Effector CD4-positive, alpha-beta T cell (primary cell): ENCODE measurements at regions not wholly inside any gene's neighbourhood (a gene's known extent, or its start where the extent isn't known, plus 50 kb on each side); places are given as distances from the start of the nearest gene placed in this dataset.
"Not testable (repeated sequence)": the region's sequence is repeated elsewhere in the genome, so short reads cannot be mapped to it uniquely, and the experiment has no call there.

Source experiments
- DNase-seq: peaks from one replicate; pipeline ENCODE4 v3.0.0-alpha.2; 2020

- no peak for DNase-seq
Observed at GRCh38 chr3:106276755-106277612, 408.2 kb upstream of the CBLB start.

DNA sequence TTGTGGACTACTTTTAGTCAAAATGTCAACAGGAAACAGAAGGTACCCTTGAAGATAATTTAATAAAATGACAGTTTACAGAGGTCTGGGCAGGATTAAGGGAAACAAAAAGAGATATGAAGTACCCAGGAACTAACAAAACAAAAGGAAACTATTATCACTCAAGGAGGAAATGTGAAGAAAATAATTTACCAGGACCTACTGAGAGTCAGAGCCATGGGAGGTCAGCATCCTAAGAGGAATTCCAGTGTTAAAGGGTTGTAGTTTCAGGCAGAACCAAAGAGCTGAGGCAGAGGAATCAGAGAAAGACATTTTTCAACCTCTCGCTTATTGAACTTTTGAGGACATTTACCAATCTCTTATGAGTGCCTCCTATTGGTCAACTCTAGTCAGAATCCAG lies 408.9 kb upstream of the CBLB start:
- DNase-seq, result no peak

DNA sequence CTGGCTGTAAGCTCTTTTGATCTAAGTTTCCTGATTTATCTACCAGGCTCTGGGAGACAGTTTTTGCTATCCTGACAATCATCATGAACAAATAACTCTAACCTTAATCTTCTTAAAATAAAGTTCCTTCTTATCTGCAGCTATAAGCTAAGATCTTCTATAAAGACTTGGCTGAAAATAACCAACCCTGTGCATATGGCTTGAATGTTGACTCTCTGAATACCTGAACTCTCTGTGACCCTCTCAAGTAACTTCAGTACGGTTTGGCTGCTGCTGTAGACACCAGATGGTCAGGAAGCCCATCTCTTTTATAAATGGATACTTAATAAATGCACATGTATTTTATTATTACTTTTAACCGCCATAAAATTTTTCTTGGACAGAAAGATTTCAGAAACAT lies 412.4 kb upstream of the CBLB start:
- DNase-seq, result no peak

DNA sequence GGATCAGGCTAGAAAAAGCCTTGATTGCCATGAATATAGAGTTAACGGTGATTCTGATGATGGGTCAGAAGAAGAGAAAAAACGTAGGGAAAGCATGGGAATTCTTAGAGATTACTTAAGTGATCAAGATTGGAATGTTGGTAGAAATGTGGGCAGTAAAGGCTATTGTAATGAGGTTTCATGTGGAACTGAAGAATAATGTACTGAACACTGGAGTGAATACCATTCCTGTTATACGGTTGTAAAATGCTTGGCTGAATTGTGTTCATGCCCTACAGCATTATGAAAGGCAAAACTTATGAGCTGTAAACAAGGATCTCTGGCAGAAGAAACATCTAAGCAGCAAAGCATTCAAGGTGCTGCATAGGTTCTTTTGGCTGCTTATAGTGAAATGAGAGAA lies 414.1 kb upstream of the CBLB start:
- no peak for DNase-seq

DNA sequence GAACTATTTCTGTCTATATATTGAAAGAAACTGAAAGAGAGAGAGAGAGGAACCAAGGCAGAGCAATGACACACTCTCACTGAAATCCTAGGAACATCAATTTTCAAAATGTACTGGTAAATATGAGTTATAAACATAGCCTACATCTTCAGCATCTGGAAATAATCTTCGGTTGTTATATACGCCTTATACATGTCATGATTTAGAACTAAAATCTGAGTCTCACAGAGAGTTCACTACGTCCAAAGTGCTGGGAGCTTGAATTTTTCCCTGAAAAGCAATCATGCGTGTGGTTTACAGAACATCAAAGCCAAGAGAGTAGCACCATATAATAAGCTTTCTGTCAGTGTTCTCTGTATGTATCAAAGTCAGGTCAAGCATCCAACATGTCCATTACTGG lies 420.0 kb upstream of the CBLB start:
- no peak for DNase-seq

DNA sequence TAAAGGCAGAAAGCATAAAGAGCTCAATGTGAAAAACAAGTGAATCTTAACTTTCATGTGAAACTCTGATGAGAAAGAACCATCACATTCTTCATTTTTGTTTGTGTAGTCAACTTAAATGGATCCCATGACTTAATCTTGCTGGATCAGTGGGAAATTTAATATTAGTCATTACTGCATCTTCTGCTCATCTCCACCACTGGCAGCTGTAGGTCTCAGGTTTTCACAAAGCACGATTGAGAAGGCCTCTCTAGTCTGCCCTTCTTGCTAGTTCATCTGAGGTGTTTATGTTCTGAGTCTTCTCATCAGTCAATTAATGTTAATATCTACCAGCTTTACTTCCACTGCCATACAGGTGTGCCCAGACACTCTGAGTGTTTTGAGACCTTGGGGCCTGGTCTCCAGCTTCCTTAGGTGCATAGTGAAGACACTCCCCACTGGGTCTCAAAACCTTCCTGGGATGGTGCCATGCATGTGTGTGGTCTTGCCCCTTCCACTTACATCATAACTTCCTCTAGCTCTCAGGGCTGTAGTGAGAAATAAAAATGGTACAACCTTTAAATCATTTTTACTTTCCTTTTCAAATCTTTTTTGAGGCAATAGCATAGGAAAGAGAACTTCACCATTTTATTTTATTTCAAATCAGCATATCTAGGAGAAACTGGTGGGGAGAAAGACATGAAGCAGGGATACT lies 421.6 kb upstream of the CBLB start:
- DNase-seq, result no peak

- DNase-seq, result no peak
Observed at GRCh38 chr3:106293161-106293560, 424.3 kb upstream of the CBLB start.

DNA sequence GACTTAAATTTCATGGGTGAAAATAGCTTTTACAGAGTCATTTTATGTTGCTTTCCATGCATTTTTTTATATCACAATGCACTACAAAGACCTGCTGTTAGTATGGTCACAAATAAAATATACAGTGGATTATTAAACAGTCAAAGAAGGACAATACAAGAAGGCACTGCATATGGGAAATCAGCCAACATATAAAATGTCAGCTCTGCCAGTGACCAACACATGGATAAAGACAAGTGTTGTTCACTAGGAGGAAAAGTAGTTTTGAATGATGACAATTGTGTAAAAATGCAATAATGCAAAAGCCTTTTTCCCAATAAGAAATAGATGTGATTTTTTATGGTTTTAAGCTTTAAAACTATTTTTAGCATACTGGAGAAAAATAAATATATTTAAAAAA lies 425.3 kb upstream of the CBLB start:
- no peak for DNase-seq

DNA sequence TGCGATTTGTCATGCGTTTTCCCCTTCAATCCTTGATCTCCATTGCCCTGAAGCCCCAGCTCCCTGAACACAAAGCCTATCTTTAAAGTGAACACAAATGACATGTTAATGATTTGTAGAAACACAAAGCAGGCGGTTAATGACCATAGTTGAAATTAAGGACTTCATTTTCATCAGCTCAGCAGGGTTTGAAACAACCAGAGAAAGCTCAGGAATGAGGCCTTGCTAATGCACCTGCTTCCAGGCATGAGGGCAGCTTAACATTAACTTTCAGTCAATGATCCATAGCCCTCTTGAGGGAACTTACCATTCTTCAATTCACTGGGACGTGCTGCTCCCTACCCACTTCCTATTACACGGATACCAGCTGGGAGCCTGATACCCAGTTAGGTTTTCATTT lies 427.2 kb upstream of the CBLB start:
- DNase-seq, result no peak

DNA sequence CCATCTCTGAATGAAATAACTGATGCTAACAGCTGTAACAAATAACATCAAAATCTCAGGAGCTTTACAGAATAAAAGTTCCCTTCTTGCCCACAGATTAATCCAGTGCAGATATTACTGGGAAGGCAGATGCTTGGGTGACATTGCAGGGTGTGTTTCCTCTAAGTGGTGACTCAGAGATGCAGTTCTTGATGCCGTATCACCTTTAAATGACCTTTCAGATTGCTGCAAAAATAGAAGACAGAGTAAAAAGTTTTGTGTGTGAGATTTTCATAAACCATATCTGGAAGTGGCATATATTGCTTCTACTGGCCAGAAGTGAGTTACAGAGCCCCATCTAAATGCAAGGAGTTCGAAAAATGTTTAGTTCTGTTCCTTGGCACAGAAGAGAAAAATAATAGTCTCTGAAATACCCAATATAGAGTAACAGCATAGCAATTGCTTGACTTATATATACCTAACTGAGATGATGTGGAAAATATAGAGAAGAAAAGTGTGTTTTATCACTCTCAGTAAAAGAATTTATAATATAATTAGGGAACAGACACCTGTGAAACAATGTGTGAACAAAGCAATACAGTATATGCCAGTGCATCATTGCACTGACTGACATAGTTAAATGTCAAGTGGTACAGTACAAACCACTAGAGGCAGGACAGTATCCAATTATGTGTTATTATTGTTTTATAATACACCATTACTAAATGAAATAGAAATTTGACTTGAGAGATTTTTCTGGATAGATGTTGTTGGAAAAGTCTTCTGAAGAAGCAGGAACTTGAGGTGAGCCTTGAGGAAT lies 430.7 kb upstream of the CBLB start:
- DNase-seq, result no peak

DNA sequence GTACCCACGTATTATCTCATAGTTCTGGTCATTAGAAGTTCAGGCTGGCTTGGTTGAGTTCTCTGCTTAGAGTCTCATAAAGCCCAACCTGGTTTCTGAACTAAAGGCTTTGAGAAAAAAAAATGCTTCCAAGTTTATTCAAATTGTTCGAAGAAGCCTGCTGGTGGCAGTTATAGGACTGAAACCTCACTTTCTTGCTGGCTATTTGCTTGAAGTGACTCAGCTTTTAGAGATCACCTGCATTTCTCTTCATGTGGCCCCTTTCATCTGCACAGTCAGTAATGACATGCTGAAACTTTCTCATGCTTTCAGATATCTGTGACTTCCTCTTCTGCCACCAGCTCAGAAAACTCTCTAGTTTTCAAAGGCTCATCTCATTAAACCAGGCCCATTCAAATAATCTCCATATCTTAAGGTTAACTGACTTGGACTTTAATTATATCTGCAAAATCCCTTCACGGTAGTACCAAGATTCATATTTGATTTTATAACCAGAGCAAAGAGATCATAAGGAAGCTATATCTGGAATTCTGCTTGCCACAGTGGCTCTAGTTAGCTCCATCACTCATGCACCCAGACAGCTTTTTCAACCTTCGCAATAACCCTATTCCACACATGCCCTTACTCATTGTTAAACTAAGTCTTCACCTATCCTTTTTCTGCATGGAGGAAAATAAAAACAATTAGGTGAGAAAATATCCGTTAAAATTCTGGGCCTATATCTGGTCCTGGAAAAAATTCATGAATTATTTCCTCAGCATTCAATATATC lies 433.8 kb upstream of the CBLB start:
- no peak for DNase-seq

DNA sequence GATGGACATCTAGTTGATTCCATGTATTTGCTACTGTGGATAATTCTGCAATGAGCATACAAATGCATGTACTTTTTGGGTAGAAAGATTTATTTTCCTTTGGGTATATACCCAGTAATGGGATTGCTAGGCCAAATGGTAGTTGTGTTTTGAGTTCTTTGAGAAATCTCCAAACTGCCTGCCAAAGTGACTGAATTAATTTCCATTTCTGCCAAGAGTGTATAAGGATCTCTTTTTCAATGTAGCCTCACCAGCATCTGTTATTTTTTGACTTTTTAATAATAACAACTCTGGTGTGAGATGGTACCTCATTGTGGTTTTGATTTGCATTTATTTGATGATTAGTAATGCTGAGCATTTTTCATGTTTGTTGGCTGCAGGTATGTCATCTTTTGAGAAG lies 435.0 kb upstream of the CBLB start:
- no peak for DNase-seq

DNA sequence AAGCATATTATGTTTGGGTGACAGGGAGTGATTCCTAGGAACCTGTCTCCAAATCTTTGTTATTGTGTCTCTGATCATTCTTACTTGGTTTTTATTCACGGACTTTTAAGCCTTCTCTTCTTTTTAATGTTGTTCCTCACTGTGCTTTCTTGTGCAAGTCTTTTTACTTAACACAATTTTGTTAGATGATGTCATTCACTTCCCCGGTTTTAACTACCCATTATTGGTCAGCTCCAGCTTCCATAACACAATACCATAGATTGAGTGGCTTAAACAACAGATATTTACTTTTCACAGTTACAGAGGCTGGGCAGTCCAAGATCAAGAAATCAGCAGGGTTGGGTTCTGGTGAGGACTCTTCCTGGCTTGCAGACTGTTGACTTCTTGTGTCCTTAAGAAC lies 436.3 kb upstream of the CBLB start:
- no peak for DNase-seq

DNA sequence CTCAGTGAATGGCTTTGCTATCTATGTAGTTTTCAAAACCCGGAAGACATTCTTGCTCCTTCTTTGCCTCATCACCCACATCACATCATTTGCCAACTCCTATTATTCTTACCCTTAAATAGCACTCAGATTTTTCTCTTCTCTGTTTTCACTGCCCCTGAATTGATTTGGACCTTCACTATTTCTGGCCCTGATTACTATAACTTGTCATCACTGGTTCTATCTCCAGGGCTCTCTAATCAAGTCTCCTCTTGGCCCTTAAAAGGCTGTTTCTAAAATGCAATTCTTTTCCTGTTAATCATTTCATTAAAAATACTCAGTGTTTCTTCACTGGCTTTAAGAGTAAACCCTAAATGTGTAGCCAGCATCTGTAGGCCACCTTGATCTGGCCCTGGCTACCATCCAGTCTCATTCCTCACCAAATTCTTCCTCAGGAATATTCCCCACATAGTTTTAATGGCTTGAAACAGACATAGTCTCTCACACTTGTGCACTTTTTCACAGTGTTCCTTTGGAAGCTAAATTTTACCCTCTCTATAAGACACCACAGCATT lies 437.1 kb upstream of the CBLB start:
- no peak for DNase-seq

- no peak for DNase-seq
Observed at GRCh38 chr3:106309274-106309673, 440.5 kb upstream of the CBLB start.

GRCh38 chr3:106309798-106310197 lies 441.0 kb upstream of the CBLB start:
- DNase-seq, result not testable (repeated sequence)

DNA sequence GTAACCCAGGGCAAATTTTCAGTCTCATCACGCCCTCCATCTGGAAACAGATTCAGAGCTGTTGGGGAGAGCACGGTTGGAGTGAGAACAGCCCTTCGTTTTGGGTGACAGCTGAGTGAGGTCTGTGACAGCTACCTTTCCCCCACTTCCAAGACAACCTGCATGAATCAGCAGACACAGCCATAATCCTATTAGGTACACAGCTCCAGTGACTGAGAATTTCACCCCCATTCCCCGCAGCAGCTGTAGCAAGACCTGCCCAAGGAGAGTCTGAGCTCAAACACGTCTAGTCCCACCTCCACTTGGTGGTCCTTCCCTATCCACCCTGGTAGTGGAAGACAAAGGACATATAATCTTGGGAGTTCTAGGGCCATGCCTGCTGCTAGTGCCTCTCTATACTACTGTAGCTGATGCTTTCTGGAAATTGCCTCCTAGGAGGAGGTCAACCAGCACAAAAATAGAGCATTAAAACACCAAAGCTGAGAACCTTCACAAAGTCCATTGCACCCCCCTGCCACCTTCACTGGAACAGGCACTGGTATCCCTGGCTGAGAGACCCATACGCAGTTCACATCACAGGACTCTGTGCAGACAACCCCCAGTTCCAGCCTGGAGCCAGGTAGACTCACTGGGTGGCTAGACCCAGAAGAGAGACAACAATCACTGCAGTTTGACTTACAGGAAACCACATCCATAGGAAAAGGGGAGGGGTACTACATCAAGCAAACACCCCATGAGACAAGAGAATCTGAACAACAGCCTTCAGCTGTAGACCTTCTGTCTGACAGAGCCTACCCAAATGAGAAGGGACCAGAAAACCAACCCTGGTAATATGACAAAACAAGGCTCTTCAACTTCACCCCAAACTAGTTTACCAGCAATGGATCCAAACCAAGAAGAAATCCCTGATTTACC lies 448.6 kb upstream of the CBLB start:
- no peak for DNase-seq

GRCh38 chr3:106321438-106321837 lies 452.6 kb upstream of the CBLB start:
- not testable (repeated sequence) for DNase-seq

DNA sequence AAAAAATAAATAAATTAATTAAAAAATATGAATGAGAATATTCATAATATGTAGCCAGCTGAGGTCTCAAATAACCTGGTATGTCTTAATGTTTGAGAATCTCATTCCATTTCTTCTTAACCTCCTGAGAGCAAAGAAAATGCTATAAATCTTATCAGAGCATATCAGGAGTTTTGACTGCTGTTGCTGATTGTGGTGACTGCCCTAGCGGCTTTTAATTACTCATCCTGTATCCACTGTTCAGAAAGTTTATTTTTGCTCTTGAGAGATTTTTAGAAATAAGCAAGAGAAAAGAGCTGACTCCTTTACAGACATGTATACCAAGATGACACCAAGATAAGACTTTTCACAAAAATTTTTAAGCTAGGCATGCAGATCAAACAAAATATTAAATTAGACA lies 454.8 kb upstream of the CBLB start:
- no peak for DNase-seq

DNA sequence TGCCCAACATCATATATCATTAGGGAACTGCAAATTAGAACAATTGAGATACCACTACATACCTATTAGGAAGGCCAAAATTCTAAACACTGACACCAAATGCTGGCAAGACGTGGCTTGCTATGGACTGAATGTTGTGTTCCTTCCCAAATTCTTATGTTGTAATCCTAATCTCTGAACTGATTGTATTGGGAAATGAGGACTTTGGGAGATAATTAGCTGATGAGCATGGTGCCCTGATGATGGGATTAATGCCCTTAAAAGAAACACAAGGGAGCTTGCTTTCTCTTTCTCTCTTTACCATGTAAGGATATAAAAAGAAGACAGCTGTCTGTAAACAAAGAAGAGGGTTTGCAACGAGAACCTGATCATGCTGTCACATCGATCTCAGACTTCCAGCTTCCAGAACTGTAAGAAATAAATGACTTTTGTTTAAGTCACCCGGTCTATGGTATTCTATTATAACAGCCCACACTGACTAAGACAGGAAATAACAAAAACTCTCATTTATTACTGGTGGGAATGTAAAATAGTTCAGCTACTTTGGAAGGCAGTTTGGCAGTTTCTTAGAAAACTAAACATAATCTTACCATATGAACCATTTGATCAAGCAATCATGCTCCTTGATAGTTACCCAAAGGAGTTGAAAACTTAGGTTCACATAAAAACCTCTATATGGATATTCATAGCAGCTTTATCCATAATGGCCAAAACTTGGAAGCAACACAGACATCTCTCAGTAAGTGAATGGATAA lies 458.3 kb upstream of the CBLB start:
- no peak for DNase-seq

DNA sequence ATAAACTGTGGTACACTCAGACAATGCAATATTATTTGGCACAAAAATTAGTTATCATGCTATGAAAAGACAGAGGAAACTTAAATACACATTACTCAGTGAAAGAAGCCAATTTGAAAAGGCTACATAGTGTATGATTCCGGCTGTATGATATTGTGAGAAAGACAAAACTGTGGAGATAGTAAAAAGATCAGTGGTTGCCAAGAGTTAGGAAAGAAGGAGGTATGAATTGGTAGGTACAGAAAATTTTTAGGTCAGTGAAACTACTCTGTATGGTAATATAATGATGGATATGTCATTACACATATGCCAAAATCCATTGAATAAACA lies 458.8 kb upstream of the CBLB start:
- DNase-seq, result no peak
